ENCODE measurements at regions not wholly inside any gene's neighbourhood (a gene's known extent, or its start where the extent isn't known, plus 50 kb on each side); places are given as distances from the start of the nearest gene placed in this dataset.

DNA sequence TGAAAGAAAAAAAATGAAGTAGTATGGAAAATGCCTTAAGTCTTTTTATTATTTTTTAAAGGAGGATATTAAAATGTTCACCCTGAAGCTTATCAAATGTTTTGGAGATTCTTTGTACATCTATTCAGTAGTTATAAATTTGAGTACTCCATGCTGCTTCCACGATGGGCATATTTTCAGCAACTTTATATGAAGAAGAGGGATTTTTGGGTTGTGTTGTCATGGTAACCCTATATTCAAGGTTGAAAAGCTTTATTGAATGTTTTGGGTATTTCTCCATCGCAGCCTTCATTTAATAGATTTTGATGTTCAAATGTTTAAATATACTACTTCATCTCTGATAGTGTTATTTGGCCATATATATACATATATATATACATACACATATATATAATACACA is 557.5 kb downstream of the CAAP1 start:
- no peaks in the 10 kb centered on the region for H3K36me3 ChIP-seq (ENCODE audit: insufficient read depth)
- peaks cover 2% of the 10 kb centered on the region for H3K4me1 ChIP-seq (ENCODE audit: insufficient read depth)
- DNase-seq (ENCODE audit: extremely low spot score), result no peak
- no peak overlapping the region for H3K4me3 ChIP-seq (ENCODE audit: low read depth, low read length)
- no peak overlapping the region for H3K27ac ChIP-seq (ENCODE audit: low read depth)
- WGBS, result 77% methylated on average over 2 of the region's 2 CpGs

DNA sequence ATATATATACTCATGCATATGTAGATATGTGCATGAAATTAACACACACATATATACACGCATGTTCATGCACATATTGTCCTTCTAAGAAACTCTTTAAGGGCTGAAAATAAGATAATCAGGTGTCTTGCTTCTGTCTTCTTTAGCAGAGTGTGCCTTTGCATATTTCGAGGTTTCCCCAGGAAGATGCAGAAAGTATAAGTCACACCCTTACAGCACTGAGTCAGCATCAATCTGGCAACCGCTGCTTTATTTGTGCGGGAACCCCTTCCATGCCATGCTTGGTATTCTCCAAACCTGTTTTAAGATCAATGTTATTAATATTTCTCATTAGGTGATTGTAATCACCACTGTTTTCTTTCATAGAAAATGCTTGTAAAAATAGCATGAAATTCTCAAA is 557.9 kb downstream of the CAAP1 start:
- Histone ChIP-seq H3K4me1 (ENCODE audit: insufficient read depth) (peaks cover 2% of the 10 kb centered on the region), H3K27ac (ENCODE audit: low read depth) (no peak overlapping the region), H3K4me3 (ENCODE audit: low read depth, low read length) (no peak overlapping the region), H3K36me3 (ENCODE audit: insufficient read depth) (no peaks in the 10 kb centered on the region)
- 94% methylated on average over 4 of the region's 4 CpGs for WGBS
- no peak for DNase-seq (ENCODE audit: extremely low spot score)

- no peaks in the 10 kb centered on the region for H3K4me1 ChIP-seq (ENCODE audit: insufficient read depth)
- H3K4me3 ChIP-seq (ENCODE audit: low read depth, low read length), result no peak overlapping the region
- H3K36me3 ChIP-seq (ENCODE audit: insufficient read depth), result no peaks in the 10 kb centered on the region
- no peak overlapping the region for H3K27ac ChIP-seq (ENCODE audit: low read depth)
- 95% methylated on average over 3 of the region's 3 CpGs for WGBS
- DNase-seq (ENCODE audit: extremely low spot score), result no peak
Measured at GRCh38 chr9:26331223-26331622, 561.4 kb downstream of the CAAP1 start.

- H3K36me3 ChIP-seq (ENCODE audit: insufficient read depth), result no peaks in the 10 kb centered on the region
- 40% methylated on average over 3 of the region's 3 CpGs for WGBS
- no peak overlapping the region for H3K4me3 ChIP-seq (ENCODE audit: low read depth, low read length)
- DNase-seq (ENCODE audit: extremely low spot score), result no peak
- no peak overlapping the region for H3K27ac ChIP-seq (ENCODE audit: low read depth)
- H3K4me1 ChIP-seq (ENCODE audit: insufficient read depth), result no peaks in the 10 kb centered on the region
Measured at GRCh38 chr9:26329974-26330373, 562.6 kb downstream of the CAAP1 start.

GRCh38 chr9:26326563-26326962 is 566.0 kb downstream of the CAAP1 start:
- H3K36me3 ChIP-seq (ENCODE audit: insufficient read depth), result no peaks in the 10 kb centered on the region

GRCh38 chr9:26325444-26325829 is 567.2 kb downstream of the CAAP1 start:
- no peak overlapping the region for H3K27ac ChIP-seq (ENCODE audit: low read depth)

More at GRCh38 chr9:26326563-26326962, 566.0 kb downstream of the CAAP1 start:
- Histone ChIP-seq H3K27ac (ENCODE audit: low read depth) (no peak overlapping the region), H3K4me3 (ENCODE audit: low read depth, low read length) (no peak overlapping the region), H3K4me1 (ENCODE audit: insufficient read depth) (no peaks in the 10 kb centered on the region)
- DNase-seq (ENCODE audit: extremely low spot score), result peak; percentile 28
- 2% methylated on average over 3 of the region's 3 CpGs for WGBS

GRCh38 chr9:26324786-26325443 is 567.7 kb downstream of the CAAP1 start:
- H3K36me3 ChIP-seq (ENCODE audit: insufficient read depth), result no peaks in the 10 kb centered on the region
- no peak overlapping the region for H3K4me3 ChIP-seq (ENCODE audit: low read depth, low read length)
- no peak overlapping the region for H3K27ac ChIP-seq (ENCODE audit: low read depth)
- WGBS, result 28% methylated on average over 10 of the region's 10 CpGs
- H3K4me1 ChIP-seq (ENCODE audit: insufficient read depth), result no peaks in the 10 kb centered on the region
- DNase-seq (ENCODE audit: extremely low spot score), result peak; percentile 41

More at GRCh38 chr9:26325444-26325829, 567.2 kb downstream of the CAAP1 start:
- Histone ChIP-seq H3K4me3 (ENCODE audit: low read depth, low read length) (no peak overlapping the region), H3K4me1 (ENCODE audit: insufficient read depth) (no peaks in the 10 kb centered on the region), H3K36me3 (ENCODE audit: insufficient read depth) (no peaks in the 10 kb centered on the region)
- no peak for DNase-seq (ENCODE audit: extremely low spot score)

- WGBS, result 98% methylated on average over 3 of the region's 3 CpGs
- H3K27ac ChIP-seq (ENCODE audit: low read depth), result no peak overlapping the region
- no peaks in the 10 kb centered on the region for H3K4me1 ChIP-seq (ENCODE audit: insufficient read depth)
- H3K4me3 ChIP-seq (ENCODE audit: low read depth, low read length), result no peak overlapping the region
- no peaks in the 10 kb centered on the region for H3K36me3 ChIP-seq (ENCODE audit: insufficient read depth)
- no peak for DNase-seq (ENCODE audit: extremely low spot score)
Measured at GRCh38 chr9:26321935-26322334, 570.7 kb downstream of the CAAP1 start.

- H3K27ac ChIP-seq (ENCODE audit: low read depth), result no peak overlapping the region
- DNase-seq (ENCODE audit: extremely low spot score), result no peak
- no peaks in the 10 kb centered on the region for H3K36me3 ChIP-seq (ENCODE audit: insufficient read depth)
- H3K4me3 ChIP-seq (ENCODE audit: low read depth, low read length), result no peak overlapping the region
- no peaks in the 10 kb centered on the region for H3K4me1 ChIP-seq (ENCODE audit: insufficient read depth)
- 90% methylated on average over 3 of the region's 3 CpGs for WGBS
Measured at GRCh38 chr9:26319859-26320258, 572.7 kb downstream of the CAAP1 start.

DNA sequence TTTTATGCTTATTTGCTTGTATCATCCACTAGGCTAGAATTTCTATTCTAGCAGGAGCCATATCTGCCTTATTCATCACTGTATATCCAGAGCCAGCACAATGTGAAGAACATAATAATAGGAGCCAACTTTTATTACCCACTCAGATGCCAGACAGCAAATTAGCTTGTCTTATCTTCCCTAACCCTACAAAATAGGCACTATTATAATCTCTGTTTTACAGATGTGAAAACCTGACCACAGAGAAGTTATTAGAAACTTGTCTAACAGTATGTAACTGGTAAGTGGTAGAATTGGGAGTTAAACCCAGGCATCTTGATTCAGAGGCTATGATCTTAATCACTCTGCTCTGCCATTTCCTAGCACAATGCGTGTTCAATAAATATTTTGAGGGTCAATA is 579.5 kb downstream of the CAAP1 start:
- 93% methylated on average over 1 of the region's 1 CpG for WGBS
- H3K36me3 ChIP-seq (ENCODE audit: insufficient read depth), result no peaks in the 10 kb centered on the region
- H3K4me3 ChIP-seq (ENCODE audit: low read depth, low read length), result no peak overlapping the region
- no peaks in the 10 kb centered on the region for H3K4me1 ChIP-seq (ENCODE audit: insufficient read depth)
- H3K27ac ChIP-seq (ENCODE audit: low read depth), result no peak overlapping the region
- no peak for DNase-seq (ENCODE audit: extremely low spot score)

- Histone ChIP-seq H3K4me3 (ENCODE audit: low read depth, low read length) (no peak overlapping the region), H3K4me1 (ENCODE audit: insufficient read depth) (no peaks in the 10 kb centered on the region), H3K36me3 (ENCODE audit: insufficient read depth) (no peaks in the 10 kb centered on the region), H3K27ac (ENCODE audit: low read depth) (no peak overlapping the region)
- no peak for DNase-seq (ENCODE audit: extremely low spot score)
- WGBS, result 72% methylated on average over 2 of the region's 2 CpGs
Measured at GRCh38 chr9:26311463-26311995, 581.1 kb downstream of the CAAP1 start.

DNA sequence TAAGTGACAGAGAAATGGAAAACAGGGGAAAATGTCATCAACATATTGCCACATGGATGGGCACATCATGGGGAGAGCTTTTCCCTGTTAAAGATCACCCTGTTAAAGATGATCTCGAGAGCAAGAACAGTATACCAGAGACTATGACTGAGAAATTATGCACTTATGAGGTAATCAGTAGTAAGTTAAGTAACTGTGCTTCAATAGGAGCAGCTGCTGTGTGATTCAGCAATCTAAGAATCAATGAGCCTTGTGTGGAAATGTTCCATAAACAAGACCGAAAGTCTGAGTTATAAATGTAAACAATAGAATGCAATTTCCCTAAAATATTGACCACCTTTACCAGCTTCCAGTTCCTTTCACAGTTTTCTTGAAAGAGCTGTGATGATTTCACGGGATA is 582.3 kb downstream of the CAAP1 start:
- 62% methylated on average over 3 of the region's 3 CpGs for WGBS
- Histone ChIP-seq H3K4me1 (ENCODE audit: insufficient read depth) (no peaks in the 10 kb centered on the region), H3K27ac (ENCODE audit: low read depth) (no peak overlapping the region), H3K36me3 (ENCODE audit: insufficient read depth) (no peaks in the 10 kb centered on the region), H3K4me3 (ENCODE audit: low read depth, low read length) (no peak overlapping the region)
- DNase-seq (ENCODE audit: extremely low spot score), result no peak

DNA sequence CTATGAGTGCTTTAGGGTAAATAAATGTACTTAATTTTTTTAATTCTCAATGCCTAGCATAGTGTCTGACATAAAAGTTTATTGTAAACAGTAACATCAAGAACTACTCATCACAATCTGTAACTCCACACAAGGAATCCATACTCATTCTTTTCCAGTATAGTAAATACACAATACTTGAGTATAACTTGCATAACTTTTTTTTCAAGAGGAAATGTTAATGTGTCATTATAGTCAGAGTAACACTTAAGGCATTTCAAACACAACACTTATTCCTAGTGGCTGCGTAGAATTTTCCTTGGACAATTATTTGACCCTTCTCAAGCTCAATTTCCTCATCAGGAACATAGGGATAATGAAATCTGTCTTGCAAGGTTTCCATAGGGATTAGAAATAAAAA is 584.3 kb downstream of the CAAP1 start:
- no peak for DNase-seq (ENCODE audit: extremely low spot score)
- no peaks in the 10 kb centered on the region for H3K4me1 ChIP-seq (ENCODE audit: insufficient read depth)
- H3K4me3 ChIP-seq (ENCODE audit: low read depth, low read length), result no peak overlapping the region
- H3K27ac ChIP-seq (ENCODE audit: low read depth), result no peak overlapping the region
- 95% methylated on average over 1 of the region's 1 CpG for WGBS
- H3K36me3 ChIP-seq (ENCODE audit: insufficient read depth), result no peaks in the 10 kb centered on the region

- no peaks in the 10 kb centered on the region for H3K36me3 ChIP-seq (ENCODE audit: insufficient read depth)
- WGBS, result 97% methylated on average over 1 of the region's 1 CpG
Measured at GRCh38 chr9:26301659-26302058, 590.9 kb downstream of the CAAP1 start.

DNA sequence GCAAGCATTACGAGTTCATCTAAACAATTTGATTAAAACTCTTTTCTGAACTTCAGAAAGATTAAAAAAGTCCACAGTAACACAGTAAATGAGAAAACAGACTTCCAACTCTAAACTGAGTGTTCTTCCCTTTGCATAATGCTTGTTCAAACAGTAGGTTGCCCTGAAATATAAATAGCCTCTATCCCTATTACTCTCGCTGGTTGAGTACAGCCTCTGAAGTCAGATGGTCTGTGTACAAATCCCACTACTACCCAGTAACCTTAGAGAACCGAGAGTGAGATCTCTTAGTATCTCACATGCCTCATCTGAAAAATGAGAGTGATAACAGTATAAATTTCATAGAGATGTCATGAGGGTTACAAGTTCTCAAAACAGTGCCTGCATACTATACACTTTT is 591.6 kb downstream of the CAAP1 start:
- 69% methylated on average over 3 of the region's 3 CpGs for WGBS
- no peak for DNase-seq (ENCODE audit: extremely low spot score)
- Histone ChIP-seq H3K36me3 (ENCODE audit: insufficient read depth) (no peaks in the 10 kb centered on the region), H3K4me3 (ENCODE audit: low read depth, low read length) (no peak overlapping the region), H3K27ac (ENCODE audit: low read depth) (no peak overlapping the region), H3K4me1 (ENCODE audit: insufficient read depth) (no peaks in the 10 kb centered on the region)

More at GRCh38 chr9:26301659-26302058, 590.9 kb downstream of the CAAP1 start:
- Histone ChIP-seq H3K4me1 (ENCODE audit: insufficient read depth) (no peaks in the 10 kb centered on the region), H3K27ac (ENCODE audit: low read depth) (no peak overlapping the region), H3K4me3 (ENCODE audit: low read depth, low read length) (no peak overlapping the region)
- no peak for DNase-seq (ENCODE audit: extremely low spot score)
